SJSA1 (cell line): ENCODE measurements at regions not wholly inside any gene's neighbourhood (a gene's known extent, or its start where the extent isn't known, plus 50 kb on each side); places are given as distances from the start of the nearest gene placed in this dataset.

ENCODE experiments used
- DNase-seq, 2 experiments: peaks; one replicate each; pipeline ENCODE4 v3.0.0-alpha.2; 2015 to 2020; ENCODE audit warnings: low spot score in 2 of 2, low read depth in 1 of 2
- H3K27ac ChIP-seq: fragments of 250-450 bp; sonication (Bioruptor Pico); 2 replicates; pipeline ENCODE4 v1.5.1; 2020; ENCODE audit warnings: mild to moderate bottlenecking, moderate library complexity
- H3K27me3 ChIP-seq: fragments of 250-450 bp; sonication (Bioruptor Pico); replicated peaks from 2 replicates; pipeline ENCODE4 v1.5.1; 2020; ENCODE audit warnings: mild to moderate bottlenecking, moderate library complexity
- H3K36me3 ChIP-seq: fragments of 250-450 bp; sonication (Bioruptor Pico); 2 replicates; pipeline ENCODE4 v1.5.1; 2020; ENCODE audit warnings: mild to moderate bottlenecking
- H3K4me1 ChIP-seq: fragments of 250-450 bp; sonication (Bioruptor Pico); replicated peaks from 2 replicates; pipeline ENCODE4 v1.6.1; 2021; ENCODE audit warnings: mild to moderate bottlenecking
- H3K4me3 ChIP-seq: fragments of 250-450 bp; sonication (Bioruptor Pico); 2 replicates; pipeline ENCODE4 v1.5.1; 2020; ENCODE audit warnings: mild to moderate bottlenecking
- H3K9me3 ChIP-seq: fragments of 250-450 bp; sonication (Bioruptor Pico); replicated peaks from 2 replicates; pipeline ENCODE4 v1.5.1; 2020; ENCODE audit warnings: mild to moderate bottlenecking

DNA sequence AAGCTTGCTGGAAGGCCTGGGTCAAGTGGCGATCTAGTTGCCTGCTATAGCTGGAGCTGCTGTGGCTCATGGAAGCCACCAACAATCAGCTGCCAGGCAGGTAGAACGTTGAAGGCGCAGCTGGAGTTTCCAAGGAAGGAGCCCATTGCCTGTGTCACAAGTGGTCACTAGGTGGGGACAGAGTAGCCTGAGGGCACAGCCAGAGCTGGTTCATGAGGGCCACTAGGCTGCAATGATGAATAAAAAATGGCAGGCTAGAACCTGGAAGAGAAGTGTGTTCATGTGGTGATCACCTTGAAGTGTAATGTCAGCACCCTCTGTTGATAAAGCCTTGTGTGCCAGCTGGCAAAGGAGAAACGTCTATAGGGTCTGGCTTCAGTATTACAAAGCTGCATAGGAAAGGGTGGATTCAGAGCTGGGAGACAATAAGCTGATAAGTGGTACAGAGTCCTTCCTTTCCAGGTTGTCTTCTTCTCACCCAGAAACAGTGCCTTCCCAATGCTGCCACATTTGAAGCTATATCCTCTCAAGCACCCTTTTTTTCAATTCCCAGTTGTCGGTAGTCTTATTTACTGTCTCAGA is 165.8 kb downstream of the EMP1 start:
- peak; percentile 24 to 66 for DNase-seq

DNA sequence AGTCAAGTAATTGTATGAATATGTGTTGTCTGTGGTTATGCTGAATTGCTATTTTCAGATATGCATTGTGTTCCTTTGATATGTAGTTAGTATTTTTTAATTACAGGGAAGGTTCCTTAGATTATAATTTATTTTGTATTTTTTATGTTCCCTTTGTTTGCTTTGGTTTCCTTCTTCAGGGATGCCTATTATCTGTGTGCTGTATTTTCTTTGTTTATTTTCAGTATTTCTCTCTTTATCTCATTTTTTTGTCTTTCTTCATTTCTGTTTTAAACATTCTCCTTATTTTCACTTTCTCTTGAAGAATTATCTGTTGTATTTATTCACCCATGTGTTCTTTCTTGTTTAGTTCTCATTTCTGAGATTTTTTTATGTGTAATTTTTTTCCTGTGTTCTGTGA is 163.1 kb downstream of the EMP1 start:
- Histone ChIP-seq H3K27ac (no peak overlapping the region), H3K27me3 (no peaks in the 10 kb centered on the region; the same call in 1 of the 2 replicates), H3K9me3 (no peaks in the 10 kb centered on the region)

More for the DNA sequence above, 165.8 kb downstream of the EMP1 start:
- no peak overlapping the region for H3K27ac ChIP-seq
- no peak overlapping the region for H3K4me3 ChIP-seq
- no peaks in the 10 kb centered on the region for H3K9me3 ChIP-seq
- H3K27me3 ChIP-seq, result no peaks in the 10 kb centered on the region; the same call in 1 of the 2 replicates
- H3K4me1 ChIP-seq, result no peaks in the 10 kb centered on the region
- H3K36me3 ChIP-seq, result no peaks in the 10 kb centered on the region

DNA sequence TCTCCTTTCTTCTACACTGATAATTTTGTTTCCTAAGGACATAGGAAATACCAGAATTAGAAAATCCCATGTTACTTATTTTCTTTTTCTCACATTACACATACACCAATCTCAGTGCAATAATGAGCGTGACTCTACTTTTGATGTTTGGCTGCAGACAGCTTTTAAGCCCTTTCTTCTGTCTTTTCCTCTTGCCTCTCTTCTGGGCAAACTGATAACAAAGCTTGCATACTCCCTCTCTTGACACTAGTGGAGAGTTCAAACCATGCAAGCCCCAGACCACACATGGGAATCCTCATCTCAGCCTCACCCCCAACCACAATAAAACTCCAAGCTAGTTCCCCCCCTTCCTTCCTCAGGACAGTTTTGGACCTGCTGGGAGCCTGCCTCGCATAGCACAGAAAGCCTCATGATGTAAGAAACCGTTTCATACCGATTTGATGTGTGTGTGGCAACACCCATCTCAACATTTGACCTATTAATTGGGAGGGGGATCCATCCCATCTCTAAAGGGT is 161.9 kb downstream of the EMP1 start:
- Histone ChIP-seq H3K36me3 (no peaks in the 10 kb centered on the region), H3K27me3 (no peaks in the 10 kb centered on the region; the same call in 1 of the 2 replicates), H3K27ac (no peak overlapping the region), H3K4me1 (no peaks in the 10 kb centered on the region), H3K4me3 (no peak overlapping the region), H3K9me3 (no peaks in the 10 kb centered on the region)
- no peak for DNase-seq

More for the DNA sequence above, 163.1 kb downstream of the EMP1 start:
- no peaks in the 10 kb centered on the region for H3K4me1 ChIP-seq
- DNase-seq, result no peak
- H3K4me3 ChIP-seq, result no peak overlapping the region
- no peaks in the 10 kb centered on the region for H3K36me3 ChIP-seq

DNA sequence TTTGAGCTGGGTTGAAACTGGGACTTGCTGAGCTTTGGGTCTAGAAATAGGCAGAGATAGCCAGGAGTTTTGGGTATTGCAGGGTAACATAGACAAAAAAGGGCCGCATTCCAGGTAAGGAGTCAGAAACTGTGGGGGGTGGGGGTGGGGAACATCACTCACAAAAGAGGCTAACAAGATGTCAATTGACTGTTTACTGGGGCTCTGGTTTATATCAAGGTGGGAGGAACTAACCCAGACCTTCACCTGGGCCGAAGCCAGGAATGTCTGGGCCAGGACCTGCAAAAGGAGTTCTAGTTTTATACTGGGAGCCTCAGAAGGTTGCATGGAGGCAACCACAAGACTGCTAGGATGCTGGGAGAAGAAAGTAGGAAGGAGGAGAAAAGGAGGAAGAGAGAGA is 154.4 kb downstream of the EMP1 start:
- no peak overlapping the region for H3K27ac ChIP-seq
- no peak for DNase-seq
- H3K36me3 ChIP-seq, result no peaks in the 10 kb centered on the region
- no peaks in the 10 kb centered on the region; the same call in 1 of the 2 replicates for H3K27me3 ChIP-seq
- 0 out of 2 replicates have a peak, but pooled peaks cover 5% of the 10 kb centered on the region for H3K4me1 ChIP-seq
- no peak overlapping the region for H3K4me3 ChIP-seq
- H3K9me3 ChIP-seq, result no peaks in the 10 kb centered on the region

DNA sequence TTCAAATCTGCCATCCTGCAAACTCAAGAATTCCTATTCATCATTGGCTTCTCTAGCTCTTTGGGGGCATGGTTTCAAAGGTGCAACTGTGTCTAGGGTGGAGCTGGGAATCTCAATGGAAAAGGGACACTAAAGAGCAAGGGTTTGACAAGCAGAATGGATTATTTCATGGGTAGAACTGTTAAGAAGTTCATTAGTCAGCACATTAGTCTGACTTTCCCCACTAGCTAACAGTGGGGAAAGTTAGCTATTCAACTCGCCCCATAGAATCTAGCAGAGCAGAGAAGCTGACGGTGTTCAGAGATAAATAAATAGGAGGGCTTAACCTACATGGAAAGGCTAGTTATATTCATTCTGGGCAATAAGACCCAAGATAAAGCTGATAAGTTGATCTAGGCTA is 153.9 kb downstream of the EMP1 start:
- no peak for DNase-seq

DNA sequence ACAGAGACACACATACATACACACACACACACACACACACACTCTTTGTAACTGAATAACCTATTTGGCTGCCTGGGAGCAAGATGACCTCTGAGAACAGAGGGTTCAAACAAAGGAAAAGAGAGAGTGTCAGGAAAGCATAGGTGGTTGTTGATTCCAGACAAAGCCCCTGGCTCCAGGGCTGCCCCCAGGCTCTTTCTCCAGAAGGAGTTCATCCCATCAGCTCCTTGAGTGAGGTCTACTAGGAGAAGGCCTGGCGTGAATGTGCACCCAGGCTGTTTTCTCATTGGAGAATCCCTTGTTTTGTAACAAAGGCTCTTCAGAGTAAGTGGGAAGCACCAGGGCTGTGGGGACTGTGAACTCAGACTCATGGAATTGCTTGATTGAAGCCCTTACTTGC is 151.9 kb downstream of the EMP1 start:
- Histone ChIP-seq H3K27me3 (no peaks in the 10 kb centered on the region; the same call in 1 of the 2 replicates), H3K27ac (no peak overlapping the region), H3K9me3 (no peaks in the 10 kb centered on the region), H3K4me3 (no peak overlapping the region), H3K36me3 (no peaks in the 10 kb centered on the region), H3K4me1 (0 out of 2 replicates have a peak, but pooled peaks cover 5% of the 10 kb centered on the region)
- no peak for DNase-seq

More for the DNA sequence above, 153.9 kb downstream of the EMP1 start:
- H3K4me3 ChIP-seq, result no peak overlapping the region
- H3K36me3 ChIP-seq, result no peaks in the 10 kb centered on the region
- H3K27me3 ChIP-seq, result no peaks in the 10 kb centered on the region; the same call in 1 of the 2 replicates
- no peaks in the 10 kb centered on the region for H3K9me3 ChIP-seq
- no peak overlapping the region for H3K27ac ChIP-seq
- 0 out of 2 replicates have a peak, but pooled peaks cover 5% of the 10 kb centered on the region for H3K4me1 ChIP-seq

DNA sequence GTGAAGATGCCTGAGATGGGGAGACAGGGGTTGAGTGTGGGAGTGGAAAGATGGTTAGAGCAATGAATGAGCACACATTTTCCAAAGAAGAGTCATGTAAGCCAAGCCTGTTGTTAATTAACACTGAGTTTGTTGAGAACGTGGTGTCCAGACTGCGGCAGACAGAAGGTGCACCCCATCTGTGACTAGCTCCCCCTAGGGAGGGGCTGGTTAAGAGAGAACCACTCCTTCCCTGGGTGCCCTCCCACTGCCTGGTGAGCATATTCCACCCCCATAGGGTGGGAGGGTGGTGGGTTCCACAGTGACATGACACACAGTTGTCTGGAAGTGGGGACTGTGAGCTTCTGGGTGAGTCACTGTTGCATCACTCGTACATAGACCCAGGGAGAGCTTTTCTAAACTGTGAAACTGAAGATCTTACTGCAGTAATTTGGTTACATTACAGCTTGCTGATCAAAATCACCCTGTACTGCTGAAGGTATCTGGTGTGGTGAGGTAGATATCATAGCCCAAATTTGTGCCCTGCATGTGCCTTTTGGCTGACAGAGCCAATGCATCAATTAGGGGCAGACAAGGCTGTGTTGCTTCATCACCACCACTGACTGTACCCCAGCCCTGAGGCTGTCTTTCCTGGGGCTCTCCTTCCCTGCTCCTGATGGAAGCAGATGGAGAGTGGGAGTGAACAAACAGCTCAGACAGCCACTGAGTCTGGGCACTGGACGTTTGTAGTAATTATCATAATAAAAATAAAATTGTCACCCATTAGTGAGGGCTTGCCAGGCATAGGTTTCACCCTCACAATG is 150.9 kb downstream of the EMP1 start:
- no peaks in the 10 kb centered on the region for H3K36me3 ChIP-seq
- no peak overlapping the region for H3K27ac ChIP-seq
- H3K27me3 ChIP-seq, result no peaks in the 10 kb centered on the region; the same call in 1 of the 2 replicates
- no peak for DNase-seq
- 0 out of 2 replicates have a peak, but pooled peaks cover 5% of the 10 kb centered on the region for H3K4me1 ChIP-seq
- no peak overlapping the region for H3K4me3 ChIP-seq
- no peaks in the 10 kb centered on the region for H3K9me3 ChIP-seq

DNA sequence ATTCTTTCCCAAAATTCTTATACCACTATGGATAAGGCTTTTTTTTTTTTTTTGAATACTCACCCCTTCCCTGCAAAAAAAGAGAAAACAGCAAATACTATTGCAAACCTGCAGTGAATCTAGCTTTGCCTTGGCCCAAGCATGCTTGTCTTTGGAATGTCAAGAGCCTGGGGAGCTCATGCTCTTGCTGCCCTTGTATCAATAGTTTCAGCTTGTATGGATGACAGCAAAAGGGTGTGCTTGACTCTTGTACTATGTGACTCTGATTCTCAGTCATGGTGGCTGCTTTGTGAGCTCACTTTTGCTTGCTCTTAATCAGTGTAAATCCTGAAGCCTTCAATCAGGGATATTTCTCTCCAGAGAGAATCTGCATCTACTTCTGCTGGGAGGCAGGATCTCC is 149.2 kb downstream of the EMP1 start:
- Histone ChIP-seq H3K27me3 (no peaks in the 10 kb centered on the region; the same call in 1 of the 2 replicates), H3K27ac (no peak overlapping the region), H3K36me3 (no peaks in the 10 kb centered on the region), H3K4me3 (no peak overlapping the region), H3K4me1 (0 out of 2 replicates have a peak, but pooled peaks cover 5% of the 10 kb centered on the region), H3K9me3 (no peaks in the 10 kb centered on the region)
- DNase-seq, result no peak

DNA sequence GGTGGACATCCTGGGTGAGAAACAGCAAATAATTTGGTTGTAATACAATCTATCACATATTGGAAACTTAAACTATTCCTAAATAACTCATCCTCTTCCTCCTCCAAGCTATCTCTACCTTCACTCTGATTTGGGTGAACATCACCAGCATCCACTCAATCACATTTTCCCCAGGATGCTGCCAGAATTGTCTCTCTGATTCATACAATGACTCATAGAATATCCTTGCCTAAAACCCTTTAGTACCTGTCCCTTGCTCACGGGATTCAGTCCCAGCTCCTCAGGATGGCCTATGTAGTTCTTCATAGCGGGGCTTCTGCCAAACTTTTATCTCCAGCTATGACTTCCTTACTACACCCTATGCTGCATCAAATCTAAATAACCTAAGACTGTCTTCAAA is 146.8 kb downstream of the EMP1 start:
- Histone ChIP-seq H3K36me3 (no peaks in the 10 kb centered on the region), H3K4me3 (no peak overlapping the region), H3K4me1 (0 out of 2 replicates have a peak, but pooled peaks cover 5% of the 10 kb centered on the region), H3K27ac (no peak overlapping the region), H3K9me3 (no peaks in the 10 kb centered on the region), H3K27me3 (no peaks in the 10 kb centered on the region)
- no peak for DNase-seq

DNA sequence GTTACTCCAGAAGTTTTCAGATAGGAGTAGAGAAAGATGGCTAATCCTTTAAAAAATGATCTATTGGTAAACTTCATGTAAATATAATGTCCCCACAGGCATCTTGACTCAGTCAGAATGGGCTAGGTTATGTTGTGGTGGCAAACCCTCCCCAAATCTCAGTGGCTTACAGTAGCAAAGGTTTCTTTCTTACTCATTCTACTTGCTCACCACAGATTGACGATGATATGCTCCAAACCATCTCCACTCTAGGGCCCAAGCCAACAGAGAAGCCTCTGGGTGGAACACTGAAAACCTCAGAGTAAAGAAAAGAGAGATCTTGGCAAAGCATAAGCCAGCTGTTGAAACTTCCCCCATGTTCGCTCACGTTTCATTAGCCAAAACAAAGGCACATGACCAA is 146.4 kb downstream of the EMP1 start:
- Histone ChIP-seq H3K36me3 (no peaks in the 10 kb centered on the region), H3K4me1 (0 out of 2 replicates have a peak, but pooled peaks cover 5% of the 10 kb centered on the region), H3K27ac (no peak overlapping the region), H3K27me3 (no peaks in the 10 kb centered on the region), H3K4me3 (no peak overlapping the region), H3K9me3 (no peaks in the 10 kb centered on the region)
- no peak for DNase-seq

DNA sequence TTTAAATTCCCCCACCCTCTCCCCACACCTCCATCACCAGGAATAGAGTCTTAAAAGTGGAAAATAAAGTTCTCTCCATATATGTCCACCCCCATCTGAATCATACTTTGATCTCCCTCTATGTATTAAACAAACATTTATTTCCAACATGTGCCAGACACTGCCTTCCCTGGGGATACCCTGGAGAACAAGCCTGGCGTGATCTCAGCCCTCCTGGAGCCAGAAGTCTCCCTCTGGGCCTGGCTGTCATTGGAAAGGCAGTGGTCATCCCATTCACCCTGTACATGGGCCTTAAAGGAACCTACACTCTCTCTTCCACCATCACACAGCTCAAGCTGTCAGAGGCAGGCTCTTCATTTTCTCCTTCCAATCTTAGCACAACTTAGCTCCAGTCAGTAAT is 143.6 kb downstream of the EMP1 start:
- no peak for DNase-seq
- H3K27ac ChIP-seq, result no peak overlapping the region
- no peaks in the 10 kb centered on the region for H3K4me1 ChIP-seq
- no peak overlapping the region for H3K4me3 ChIP-seq
- no peaks in the 10 kb centered on the region for H3K9me3 ChIP-seq
- no peaks in the 10 kb centered on the region for H3K27me3 ChIP-seq
- no peaks in the 10 kb centered on the region for H3K36me3 ChIP-seq

DNA sequence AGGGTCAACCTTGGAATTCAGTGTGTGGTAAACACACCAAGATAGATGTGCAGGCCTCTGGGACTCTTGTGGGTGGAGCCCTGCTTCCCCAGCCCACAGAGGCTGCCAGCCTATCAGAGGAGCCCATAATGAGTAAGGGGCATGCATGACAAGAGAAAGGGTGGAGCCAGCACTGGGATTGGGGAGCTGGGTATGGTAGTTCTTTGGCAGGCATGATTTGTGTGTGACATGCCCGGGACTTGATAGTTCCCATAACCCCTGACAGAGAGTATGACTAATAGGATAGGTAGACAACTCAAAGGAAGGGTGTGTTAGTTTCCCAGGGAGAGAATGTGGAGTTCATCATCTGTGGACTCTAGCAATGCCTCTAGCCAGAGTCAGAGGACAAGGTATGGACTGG is 143.0 kb downstream of the EMP1 start:
- DNase-seq, result no peak
- no peak overlapping the region for H3K27ac ChIP-seq
- H3K4me3 ChIP-seq, result no peak overlapping the region
- H3K9me3 ChIP-seq, result no peaks in the 10 kb centered on the region
- H3K4me1 ChIP-seq, result no peaks in the 10 kb centered on the region
- no peaks in the 10 kb centered on the region for H3K27me3 ChIP-seq
- no peaks in the 10 kb centered on the region for H3K36me3 ChIP-seq

DNA sequence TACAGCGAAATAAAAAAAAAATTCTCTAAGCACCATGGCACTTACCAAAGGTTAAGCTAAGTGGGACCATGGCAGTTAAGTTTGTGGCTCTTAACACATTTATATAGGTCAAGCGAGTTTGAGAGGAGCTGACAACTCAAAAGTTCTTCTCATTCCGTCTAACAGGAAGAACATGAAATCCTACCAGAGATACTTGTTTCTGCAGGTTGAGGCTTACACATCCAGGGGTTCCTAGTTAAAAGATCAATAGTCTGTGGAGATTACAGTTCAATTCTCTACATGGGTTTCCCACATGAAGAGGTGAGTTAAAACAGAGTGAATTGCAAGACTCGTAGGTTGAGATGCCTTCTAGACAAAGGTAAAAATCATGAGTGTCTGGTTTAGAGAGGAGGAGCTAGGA is 142.6 kb downstream of the EMP1 start:
- Histone ChIP-seq H3K9me3 (no peaks in the 10 kb centered on the region), H3K27ac (no peak overlapping the region), H3K27me3 (no peaks in the 10 kb centered on the region), H3K4me3 (no peak overlapping the region), H3K36me3 (no peaks in the 10 kb centered on the region), H3K4me1 (no peaks in the 10 kb centered on the region)
- no peak for DNase-seq

DNA sequence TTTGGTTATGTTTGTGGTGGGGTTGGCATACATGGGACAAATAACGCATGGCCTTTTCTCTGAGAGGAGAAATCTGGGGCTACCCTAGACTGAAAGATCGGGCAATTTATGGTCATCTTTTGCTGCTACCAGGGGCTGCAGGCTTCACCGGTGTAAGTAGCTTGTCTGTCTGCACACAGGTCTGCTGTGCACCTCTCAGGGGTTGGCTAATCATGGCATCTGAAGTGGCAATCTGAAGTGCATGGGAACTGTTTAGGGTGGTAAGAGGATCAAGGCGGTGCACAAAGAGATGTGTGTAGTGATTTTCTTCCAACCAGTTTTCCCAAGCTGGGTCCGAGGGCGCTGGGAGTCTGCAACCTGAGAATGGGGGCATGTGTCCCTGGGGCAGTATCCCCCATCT is 141.3 kb downstream of the EMP1 start:
- Histone ChIP-seq H3K36me3 (no peaks in the 10 kb centered on the region), H3K4me3 (no peak overlapping the region)

More for the DNA sequence above, 141.3 kb downstream of the EMP1 start:
- H3K9me3 ChIP-seq, result no peaks in the 10 kb centered on the region
- no peak overlapping the region for H3K27ac ChIP-seq
- no peaks in the 10 kb centered on the region for H3K4me1 ChIP-seq
- DNase-seq, result no peak
- H3K27me3 ChIP-seq, result no peaks in the 10 kb centered on the region
